H1 (cell line): ENCODE measurements at regions not wholly inside any gene's neighbourhood (a gene's known extent, or its start where the extent isn't known, plus 50 kb on each side); places are given as distances from the start of the nearest gene placed in this dataset. TPM values are rescaled to one million over a fixed set of nuclear protein-coding genes. Genes with fewer than 3 reads are reported as not detected.

Source experiments
- small RNA-seq: library from polyadenylated mRNA; stranded (forward); fragments of <200 nt; extraction: miRNeasy Mini kit (QIAGEN cat#:217004); gene quantifications from one replicate; pipeline ENCODE3, GENCODE V24; 2013; ENCODE audit not compliant: insufficient read depth

Small RNA genes in the stretch of these regions (small RNA-seq; reads per million reads assigned to genes)
- not detected for gene AC137499.1
